Keratinocyte (primary cell): ENCODE measurements at regions not wholly inside any gene's neighbourhood (a gene's known extent, or its start where the extent isn't known, plus 50 kb on each side); places are given as distances from the start of the nearest gene placed in this dataset.

Source experiments
- DNase-seq: peaks from one replicate; pipeline ENCODE4 v3.0.0-alpha.2; 2011; ENCODE audit warnings: low read depth, missing footprints, low spot score
- FAIRE-seq: peaks from 2 replicates; lab custom pipeline; 2011; peaks lifted over from hg19 to GRCh38; lab: Jason Lieb, UNC
- H2AFZ ChIP-seq: 2 replicates; pipeline ENCODE4 v1.6.0; 2012; ENCODE audit warnings: low read length, control low read depth, inconsistent platforms; ENCODE audit not compliant: control insufficient read depth
- H3K27ac ChIP-seq: 2 replicates; pipeline ENCODE4 v1.5.1; 2011; ENCODE audit warnings: low read length; ENCODE audit not compliant: control insufficient read depth, insufficient read depth
- H3K27me3 ChIP-seq: 3 replicates; pipeline ENCODE4 v1.6.0; 2011; ENCODE audit warnings: low read length; ENCODE audit not compliant: control insufficient read depth, insufficient read depth; ENCODE audit errors: extremely low read depth
- H3K36me3 ChIP-seq, 2 experiments: 2 replicates in 1 of 2; 3 replicates in 1 of 2; pipeline ENCODE4 v1.5.1; 2011; ENCODE audit warnings: low read length in 2 of 2, mild to moderate bottlenecking in 1 of 2; ENCODE audit not compliant: control insufficient read depth in 2 of 2, insufficient read depth in 2 of 2; ENCODE audit errors: extremely low read depth in 1 of 2
- H3K4me1 ChIP-seq: 3 replicates; pipeline ENCODE4 v1.5.1; 2011; ENCODE audit warnings: low read length; ENCODE audit not compliant: control insufficient read depth, insufficient read depth; ENCODE audit errors: extremely low read depth
- H3K4me2 ChIP-seq: 3 replicates; pipeline ENCODE4 v1.6.0; 2011; ENCODE audit warnings: low read depth, low read length; ENCODE audit not compliant: control insufficient read depth, insufficient read depth; ENCODE audit errors: extremely low read depth
- H3K4me3 ChIP-seq, 3 experiments: fragments of 200-600 bp in 1 of 3; sonication (generic) in 1 of 3; 2 replicates in 2 of 3; 3 replicates in 1 of 3; pipeline ENCODE4 v1.5.1; 2011 to 2016; ENCODE audit warnings: low read length in 3 of 3, mild to moderate bottlenecking in 3 of 3, control low read depth in 2 of 3, inconsistent platforms in 1 of 3, low read depth in 1 of 3, mixed read lengths in 1 of 3, mixed run types in 1 of 3, moderate library complexity in 1 of 3; ENCODE audit not compliant: control insufficient read depth in 2 of 3, insufficient read depth in 2 of 3; ENCODE audit errors: extremely low read depth in 1 of 3
- H3K79me2 ChIP-seq: 2 replicates; pipeline ENCODE4 v1.6.0; 2012; ENCODE audit warnings: low read length; ENCODE audit not compliant: control insufficient read depth, insufficient read depth
- H3K9ac ChIP-seq: 3 replicates; pipeline ENCODE4 v1.6.0; 2011; ENCODE audit warnings: low read length; ENCODE audit not compliant: control insufficient read depth, insufficient read depth; ENCODE audit errors: extremely low read depth
- H3K9me1 ChIP-seq: 3 replicates; pipeline ENCODE4 v1.6.0; 2011; ENCODE audit warnings: low read length; ENCODE audit not compliant: control insufficient read depth, insufficient read depth; ENCODE audit errors: extremely low read depth
- H3K9me3 ChIP-seq: 2 replicates; pipeline ENCODE4 v1.5.1; 2012; ENCODE audit warnings: low read depth, low read length; ENCODE audit not compliant: control insufficient read depth
- H4K20me1 ChIP-seq: 3 replicates; pipeline ENCODE4 v1.6.0; 2011; ENCODE audit warnings: low read length; ENCODE audit not compliant: control insufficient read depth, insufficient read depth; ENCODE audit errors: extremely low read depth
- CTCF ChIP-seq, 3 experiments: IDR thresholded peaks in 1 of 3; conservative IDR thresholded peaks in 1 of 3; optimal IDR thresholded peaks in 1 of 3; 2 replicates in 2 of 3; 3 replicates in 1 of 3; pipeline versions ENCODE3 to v1.5.1; 2011; ENCODE audit warnings: low read length in 3 of 3, mild to moderate bottlenecking in 3 of 3, moderate library complexity in 2 of 3, control low read depth in 1 of 3, inconsistent platforms in 1 of 3; ENCODE audit not compliant: insufficient read depth in 2 of 3; ENCODE audit errors: extremely low read depth in 1 of 3
- EZH2 ChIP-seq: IDR thresholded peaks from one replicate; pipeline ENCODE4 v1.6.1; 2012; ENCODE audit warnings: inconsistent platforms, mild to moderate bottlenecking, low read length, moderate library complexity
- dilution Hi-C: fragments of 300-500 bp; cut with MboI; formaldehyde crosslinking; loops from one replicate; pipeline ENCODE4 v1.7.0; 2020; ENCODE audit warnings: low sequenced_read_pairs; ENCODE audit not compliant: extremely low pct_ligation_motif_present

- dilution Hi-C loops, result no loop called here
- H3K4me2 ChIP-seq, result no peak overlapping the region
- no peak overlapping the region for H3K4me3 ChIP-seq
- DNase-seq (no peak), FAIRE-seq (no peak)
- H3K27me3 ChIP-seq, result no peaks in the 10 kb centered on the region
- no peaks in the 10 kb centered on the region for H3K9me3 ChIP-seq
- no peaks in the 10 kb centered on the region for H4K20me1 ChIP-seq
- no peak overlapping the region for H3K27ac ChIP-seq
- TF ChIP-seq CTCF (optimal IDR thresholded peaks at IDR 0.05 in 1 of 3, IDR thresholded peaks at IDR 0.05 in 1 of 3, conservative IDR thresholded peaks at IDR 0.05 in 1 of 3; ENCODE audit: extremely low read depth in 1 of 3, insufficient read depth in 2 of 3, low read length in 3 of 3), result no peak
- TF ChIP-seq EZH2, result no peak
- H3K36me3 ChIP-seq, result no peaks in the 10 kb centered on the region
- H2AFZ ChIP-seq, result no peak overlapping the region
- no peaks in the 10 kb centered on the region for H3K9me1 ChIP-seq
- no peak overlapping the region for H3K9ac ChIP-seq
- H3K79me2 ChIP-seq, result no peaks in the 10 kb centered on the region
- H3K4me1 ChIP-seq, result no peaks in the 10 kb centered on the region
Observed at GRCh38 chr5:152205804-152206203, 199.3 kb downstream of the NMUR2 start.

- no peaks in the 10 kb centered on the region for H3K36me3 ChIP-seq
- no peaks in the 10 kb centered on the region for H4K20me1 ChIP-seq
- DNase-seq (no peak), FAIRE-seq (no peak)
- TF ChIP-seq EZH2, result no peak
- H3K9me3 ChIP-seq, result no peaks in the 10 kb centered on the region
- no peaks in the 10 kb centered on the region for H3K9me1 ChIP-seq
- dilution Hi-C loops, result no loop called here
- no peaks in the 10 kb centered on the region for H3K79me2 ChIP-seq
- no peaks in the 10 kb centered on the region for H3K4me1 ChIP-seq
- no peak overlapping the region for H3K27ac ChIP-seq
- H3K4me2 ChIP-seq, result no peak overlapping the region
- no peak overlapping the region for H3K4me3 ChIP-seq
- no peak overlapping the region for H2AFZ ChIP-seq
- H3K27me3 ChIP-seq, result no peaks in the 10 kb centered on the region
- H3K9ac ChIP-seq, result no peak overlapping the region
Observed at GRCh38 chr5:152202321-152202720, 202.8 kb downstream of the NMUR2 start.

- H3K79me2 ChIP-seq, result no peaks in the 10 kb centered on the region
- no peaks in the 10 kb centered on the region for H3K9me3 ChIP-seq
- H3K27ac ChIP-seq, result no peak overlapping the region
- dilution Hi-C loops, result no loop called here
- no peaks in the 10 kb centered on the region for H3K9me1 ChIP-seq
- DNase-seq (no peak), FAIRE-seq (no peak)
- no peak overlapping the region for H2AFZ ChIP-seq
- H3K4me1 ChIP-seq, result no peaks in the 10 kb centered on the region
- no peak overlapping the region for H3K4me3 ChIP-seq
- H3K9ac ChIP-seq, result no peak overlapping the region
- H3K4me2 ChIP-seq, result no peak overlapping the region
- TF ChIP-seq EZH2, result no peak
- TF ChIP-seq CTCF (optimal IDR thresholded peaks at IDR 0.05 in 1 of 3, IDR thresholded peaks at IDR 0.05 in 1 of 3, conservative IDR thresholded peaks at IDR 0.05 in 1 of 3; ENCODE audit: extremely low read depth in 1 of 3, insufficient read depth in 2 of 3, low read length in 3 of 3), result no peak
- H4K20me1 ChIP-seq, result no peaks in the 10 kb centered on the region
- no peaks in the 10 kb centered on the region for H3K27me3 ChIP-seq
- no peaks in the 10 kb centered on the region for H3K36me3 ChIP-seq
Observed at GRCh38 chr5:152193391-152194107, 211.5 kb downstream of the NMUR2 start.
